ENCODE measurements at regions not wholly inside any gene's neighbourhood (a gene's known extent, or its start where the extent isn't known, plus 50 kb on each side); places are given as distances from the start of the nearest gene placed in this dataset.
"Not testable (repeated sequence)": the region's sequence is repeated elsewhere in the genome, so short reads cannot be mapped to it uniquely, and the experiment has no call there.

- DNase-seq (ENCODE audit: low read depth in 3 of 3, low spot score in 1 of 3): no peak
Observed at GRCh38 chr17:14451729-14452191, 150.9 kb downstream of the HS3ST3B1 start.

DNA sequence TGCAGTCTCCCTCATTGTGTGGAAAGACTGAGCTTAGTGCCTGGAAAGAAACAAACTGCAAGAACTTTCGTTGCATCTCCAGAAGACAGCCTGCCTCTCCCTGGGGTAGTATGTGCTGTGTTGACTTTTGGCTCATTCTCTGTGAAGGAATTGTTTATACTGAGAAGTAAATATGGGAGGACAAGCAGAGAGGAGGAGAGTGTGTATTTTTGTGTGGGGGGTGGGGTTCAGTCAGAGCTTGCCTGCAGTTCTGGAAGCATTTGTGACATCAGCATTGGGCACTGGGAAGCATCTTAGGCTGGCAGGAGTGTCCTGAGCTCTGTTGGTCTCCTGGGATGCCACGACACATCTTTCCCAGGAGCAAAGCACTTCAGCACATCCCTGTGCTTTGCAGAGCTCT lies 147.9 kb downstream of the HS3ST3B1 start:
- DNase-seq (ENCODE audit: low read depth in 3 of 3, low spot score in 1 of 3): no peak

GRCh38 chr17:14446825-14447224 lies 145.9 kb downstream of the HS3ST3B1 start:
- no peak for DNase-seq (ENCODE audit: low read depth in 3 of 3, low spot score in 1 of 3)

DNA sequence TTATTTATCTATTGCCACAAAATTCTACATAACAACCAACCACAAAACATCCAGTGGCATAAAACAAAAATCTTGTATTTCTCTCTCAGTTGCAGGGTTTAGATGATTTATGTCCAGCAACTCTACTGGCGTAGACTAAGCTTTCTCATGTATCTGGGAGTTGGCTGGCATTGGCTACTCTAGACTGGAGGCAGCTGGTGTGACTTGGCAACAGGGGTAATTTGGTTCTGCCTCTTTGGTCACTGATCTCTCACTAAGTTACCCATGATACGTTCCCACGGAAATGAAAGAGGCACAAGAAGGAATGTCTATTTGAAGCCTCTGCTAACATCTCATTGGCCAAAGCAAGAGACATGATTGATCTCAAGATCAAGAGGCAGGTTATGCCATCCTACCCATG lies 144.0 kb downstream of the HS3ST3B1 start:
- no peak for DNase-seq (ENCODE audit: low read depth in 3 of 3, low spot score in 1 of 3)

DNA sequence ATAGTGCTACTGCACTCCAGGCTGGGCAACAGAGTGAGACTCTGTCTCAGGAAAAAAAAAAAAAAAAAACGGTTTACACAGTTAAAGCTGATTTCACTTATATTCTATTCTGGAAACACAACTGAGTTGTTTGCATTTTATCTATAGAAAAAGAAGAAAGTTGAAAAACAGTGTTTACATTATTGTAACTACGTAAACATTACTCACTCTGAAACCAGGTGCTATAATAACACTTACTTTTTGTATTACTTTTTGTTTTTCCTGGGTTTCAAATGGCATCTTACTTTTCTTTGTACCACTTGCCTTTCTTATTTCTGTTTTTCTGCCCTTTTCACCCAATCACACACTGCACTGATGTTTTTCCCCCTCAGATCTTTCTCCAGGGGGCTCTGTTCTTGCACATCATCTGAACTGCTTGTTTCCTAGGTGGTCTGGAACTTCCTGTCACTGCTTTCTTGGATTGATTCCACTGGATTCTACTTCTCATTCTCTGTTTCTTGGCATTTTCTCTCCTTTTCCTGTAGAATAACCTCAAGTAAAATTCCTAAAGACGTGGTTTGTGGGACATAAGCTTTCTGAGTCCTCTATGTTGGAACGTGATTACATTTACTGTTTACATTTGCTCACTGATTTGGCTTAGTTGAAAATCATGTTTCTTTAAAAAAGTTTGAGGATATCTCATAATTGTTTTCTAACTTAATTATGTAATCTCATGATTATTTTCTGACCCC lies 142.1 kb downstream of the HS3ST3B1 start:
- DNase-seq (ENCODE audit: low read depth in 3 of 3, low spot score in 1 of 3): no peak

GRCh38 chr17:14437176-14437575 lies 136.3 kb downstream of the HS3ST3B1 start:
- DNase-seq (ENCODE audit: low read depth in 3 of 3, low spot score in 1 of 3): no peak

- DNase-seq (ENCODE audit: low read depth in 3 of 3, low spot score in 1 of 3): no peak
Observed at GRCh38 chr17:14436266-14436665, 135.4 kb downstream of the HS3ST3B1 start.

DNA sequence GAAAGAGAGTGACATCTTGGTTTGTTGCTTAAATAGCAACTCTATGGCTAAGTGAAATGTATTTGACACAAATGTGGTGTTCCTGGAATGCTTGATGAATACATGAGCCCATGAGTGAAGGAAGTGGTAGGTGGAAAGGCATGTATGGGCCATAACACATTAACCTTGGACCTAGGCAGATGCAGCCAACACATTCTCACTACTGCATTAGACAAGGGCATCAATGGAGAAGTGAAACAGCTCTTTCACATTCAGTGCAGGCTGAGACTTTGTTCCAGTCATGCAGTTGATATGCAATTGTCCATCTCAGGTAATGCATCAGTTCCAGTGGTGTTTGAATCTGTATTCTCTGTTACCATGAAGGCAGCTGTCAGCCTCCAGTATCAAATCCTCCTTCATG lies 133.6 kb downstream of the HS3ST3B1 start:
- DNase-seq (ENCODE audit: low read depth in 3 of 3, low spot score in 1 of 3): no peak

GRCh38 chr17:14432079-14432478 lies 131.2 kb downstream of the HS3ST3B1 start:
- no peak for DNase-seq (ENCODE audit: low read depth in 3 of 3, low spot score in 1 of 3)

DNA sequence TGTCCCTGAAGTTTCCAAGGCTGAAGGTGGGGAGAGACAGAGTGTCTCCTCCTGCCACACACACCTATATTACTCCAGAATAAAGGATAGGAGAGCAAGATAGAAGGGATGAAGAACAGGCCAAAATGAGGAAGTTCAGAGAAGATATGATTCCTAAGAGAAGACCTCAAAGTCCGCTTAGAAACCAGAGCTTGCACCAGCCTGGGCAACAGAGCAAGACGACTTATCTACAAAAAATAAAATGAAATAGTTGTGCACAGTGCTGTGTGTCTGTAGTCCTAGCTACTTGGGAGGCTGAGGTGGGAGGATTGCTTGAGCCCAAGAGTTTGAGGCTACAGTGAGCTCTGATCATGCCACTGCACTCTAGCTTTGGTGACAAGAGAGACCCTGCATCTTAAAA lies 128.2 kb downstream of the HS3ST3B1 start:
- no peak for DNase-seq (ENCODE audit: low read depth in 3 of 3, low spot score in 1 of 3)

- DNase-seq (ENCODE audit: low read depth in 3 of 3, low spot score in 1 of 3): no peak
Observed at GRCh38 chr17:14428648-14429029, 127.8 kb downstream of the HS3ST3B1 start.

DNA sequence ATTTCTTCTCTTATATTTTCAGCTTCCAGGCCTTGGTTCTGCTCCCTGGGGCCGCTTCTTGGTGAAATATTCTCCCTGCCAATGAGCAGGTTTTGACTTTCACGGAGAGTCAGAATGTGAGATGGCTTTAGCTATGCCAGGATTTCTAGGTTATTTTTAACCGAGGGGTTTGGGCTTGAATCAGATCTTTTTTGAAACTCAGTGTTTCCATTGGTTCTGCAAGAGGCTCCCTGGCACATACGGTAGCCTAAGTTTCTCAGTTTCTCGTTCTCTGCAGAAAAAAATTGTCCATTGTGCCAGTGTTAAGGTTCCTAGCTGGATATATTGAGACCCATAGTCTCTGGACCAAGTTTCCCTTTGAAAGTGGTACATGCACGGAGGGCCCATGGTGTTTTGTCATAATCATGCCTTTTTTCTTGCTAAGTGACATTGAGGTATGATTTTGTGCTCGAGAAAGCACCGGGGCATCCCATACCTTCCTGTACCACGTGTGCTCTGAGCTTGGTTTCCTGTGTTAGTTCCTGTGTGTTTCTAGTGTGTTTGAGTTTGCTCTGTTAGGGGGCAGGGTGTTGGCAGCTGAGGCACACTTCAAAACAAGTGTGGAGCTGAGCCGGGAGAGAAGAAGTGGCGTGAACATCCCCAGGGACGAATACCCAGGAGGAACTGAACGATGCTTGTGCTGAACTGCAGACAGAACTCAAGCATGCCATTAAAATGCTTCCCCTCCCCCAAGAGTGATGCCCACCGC lies 127.2 kb downstream of the HS3ST3B1 start:
- peak; percentile 10 to 14 (median 12) for DNase-seq (ENCODE audit: low read depth in 3 of 3, low spot score in 1 of 3)

DNA sequence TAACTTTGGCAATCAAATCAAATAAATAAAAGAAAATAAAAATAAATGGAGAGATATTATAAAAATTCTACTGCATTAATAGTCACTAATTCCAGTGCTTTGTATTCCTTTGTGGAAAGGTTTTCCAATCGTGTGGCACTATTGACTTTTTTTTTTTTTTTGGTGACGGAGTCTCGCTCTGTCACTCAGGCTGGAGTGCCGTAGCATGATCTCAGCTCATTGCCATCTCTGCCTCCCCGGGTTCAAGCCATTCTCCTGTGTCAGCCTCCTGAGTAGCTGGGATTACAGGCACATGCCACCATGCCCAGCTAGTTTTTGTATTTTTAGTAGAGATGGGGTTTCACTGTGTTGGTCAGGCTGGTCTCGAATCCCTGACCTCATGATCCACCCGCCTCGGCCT lies 122.3 kb downstream of the HS3ST3B1 start:
- not testable (repeated sequence) for DNase-seq (ENCODE audit: low read depth in 3 of 3, low spot score in 1 of 3)

DNA sequence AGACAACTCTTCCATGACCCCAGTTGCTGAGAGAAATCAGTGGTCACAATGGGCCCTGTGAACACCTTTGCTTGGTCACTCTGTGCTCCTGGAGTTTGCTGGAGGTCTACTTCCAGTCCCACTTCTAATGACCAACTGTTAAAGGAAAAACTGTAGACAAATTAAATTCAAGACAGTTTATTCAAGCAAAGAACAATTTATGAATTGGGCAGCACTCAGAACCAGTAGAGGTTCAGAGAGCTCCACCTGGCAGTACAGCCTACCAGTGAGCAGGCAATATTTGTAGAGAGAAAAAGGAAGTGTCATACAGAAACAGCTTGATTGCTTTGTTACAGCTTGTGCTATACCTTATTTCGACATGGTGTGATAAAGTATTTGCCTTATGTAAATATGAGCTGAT lies 116.5 kb downstream of the HS3ST3B1 start:
- no peak for DNase-seq (ENCODE audit: low read depth in 3 of 3, low spot score in 1 of 3)

DNA sequence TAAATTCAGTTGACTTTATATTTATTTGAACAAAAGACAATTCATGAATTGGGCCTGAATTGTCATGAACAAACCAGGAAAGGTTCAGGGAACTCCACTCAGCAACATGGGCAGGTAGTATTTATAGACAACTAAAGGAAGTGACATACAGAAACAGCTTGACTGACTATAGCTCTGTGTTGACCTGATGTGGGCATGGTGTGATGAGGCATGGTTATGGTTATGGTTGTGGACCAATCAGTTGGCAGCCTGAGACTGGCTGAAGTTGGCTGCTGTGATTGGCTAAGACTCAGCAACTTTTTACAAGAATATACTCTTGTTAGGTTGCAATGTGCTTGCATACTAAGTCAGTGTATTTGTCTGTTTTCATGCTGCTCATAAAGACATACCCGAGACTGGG lies 108.4 kb downstream of the HS3ST3B1 start:
- no peak for DNase-seq (ENCODE audit: low read depth in 3 of 3, low spot score in 1 of 3)

DNA sequence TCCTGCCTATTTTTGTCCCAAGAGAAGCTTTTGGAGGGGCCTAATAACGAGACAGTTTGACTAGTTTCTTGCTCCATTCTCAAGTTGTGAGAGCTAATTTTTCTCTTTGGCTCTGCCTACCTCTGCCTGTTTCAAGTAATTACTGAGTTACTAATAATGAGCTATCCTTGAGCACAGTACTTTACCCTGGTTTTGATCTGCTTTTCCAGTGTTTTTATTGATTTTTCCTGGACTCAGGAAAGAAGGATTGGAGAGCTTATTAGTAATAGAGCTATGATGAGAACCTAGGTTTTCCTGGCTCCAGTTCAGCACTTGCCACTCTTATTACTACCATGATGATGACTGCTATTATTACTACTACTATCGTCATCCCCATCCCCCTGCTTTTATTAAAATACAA lies 106.7 kb downstream of the HS3ST3B1 start:
- DNase-seq (ENCODE audit: low read depth in 3 of 3, low spot score in 1 of 3): no peak

GRCh38 chr17:14405189-14405588 lies 104.3 kb downstream of the HS3ST3B1 start:
- DNase-seq (ENCODE audit: low read depth in 3 of 3, low spot score in 1 of 3): no peak
